ENCODE measurements at regions not wholly inside any gene's neighbourhood (a gene's known extent, or its start where the extent isn't known, plus 50 kb on each side); places are given as distances from the start of the nearest gene placed in this dataset.
"Not testable (repeated sequence)": the region's sequence is repeated elsewhere in the genome, so short reads cannot be mapped to it uniquely, and the experiment has no call there.

DNA sequence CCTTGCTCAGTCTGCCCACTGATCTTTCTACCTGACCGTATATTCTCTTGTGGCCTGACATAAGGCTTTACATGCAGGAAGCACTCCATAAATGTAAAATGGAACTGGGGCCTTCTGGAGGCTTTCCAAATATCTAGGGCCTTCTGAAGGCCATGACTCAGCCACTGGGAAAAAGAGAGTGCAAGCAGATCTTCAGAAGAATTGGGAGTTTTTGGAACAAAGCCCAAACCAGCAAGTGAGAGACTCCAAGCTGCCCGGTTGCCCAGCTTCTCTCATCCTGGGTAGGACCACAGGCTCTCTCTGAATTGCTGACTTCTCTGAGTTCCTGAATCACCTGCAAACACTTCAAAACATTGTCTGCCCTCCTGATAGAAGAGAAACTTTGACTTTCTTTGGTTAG, 107.9 kb upstream of the BMAL1 start:
- peak in 1 of 51 donors; percentile 3 for DNase-seq

DNA sequence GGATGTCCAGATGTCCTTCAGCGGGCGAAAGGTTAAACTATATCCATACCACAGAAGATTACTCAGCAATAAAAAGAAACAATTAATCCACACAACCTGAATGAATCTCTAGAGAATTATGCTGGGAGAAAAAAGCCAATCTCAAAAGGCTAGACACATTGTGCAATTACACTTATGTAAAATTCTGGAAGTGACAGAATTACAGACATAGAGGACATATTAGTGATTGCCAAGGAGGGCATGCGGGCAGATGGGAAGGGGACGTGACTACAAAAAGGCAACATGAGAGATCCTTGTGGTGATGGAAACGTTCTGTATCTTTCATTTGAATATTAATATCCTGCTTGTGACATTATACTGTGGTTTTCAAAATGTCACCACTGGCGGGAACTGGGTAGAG, 103.5 kb upstream of the BMAL1 start:
- no peak for DNase-seq

DNA sequence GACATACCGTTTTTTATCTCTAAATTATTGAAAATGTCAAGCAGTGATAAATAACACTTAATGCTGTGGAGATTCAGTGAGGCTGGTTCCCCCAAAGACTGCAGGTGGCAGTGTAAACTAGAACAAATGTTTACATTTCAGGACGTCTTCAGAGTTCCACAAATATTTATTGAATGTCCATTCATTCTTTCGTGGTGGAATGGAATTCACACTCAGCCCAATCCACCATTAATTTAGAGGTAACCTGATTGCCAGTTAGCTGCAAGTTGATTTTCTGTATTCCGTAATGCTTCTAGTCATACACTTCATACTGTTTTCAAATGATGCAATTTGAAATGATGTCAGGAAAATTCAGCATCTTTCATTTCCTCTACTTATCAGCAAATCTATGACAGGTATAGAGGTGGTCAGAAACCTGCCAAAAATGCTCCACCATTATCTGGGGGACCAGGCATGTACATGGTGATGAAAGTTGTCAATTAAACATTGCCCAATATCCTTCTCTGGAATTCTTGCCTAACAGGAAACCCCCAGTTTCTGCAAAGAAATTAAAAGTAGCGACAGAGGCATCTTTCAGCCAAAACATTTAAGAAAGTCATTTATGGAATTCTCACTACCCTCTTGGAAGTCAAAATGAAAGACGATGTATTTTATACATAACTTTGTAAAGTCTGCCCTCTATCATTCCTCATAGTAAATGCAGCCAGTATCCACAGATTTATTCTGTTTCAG, 94.3 kb upstream of the BMAL1 start:
- peak in 3 of 51 donors; percentile 1 to 52 (median 4) for DNase-seq

DNA sequence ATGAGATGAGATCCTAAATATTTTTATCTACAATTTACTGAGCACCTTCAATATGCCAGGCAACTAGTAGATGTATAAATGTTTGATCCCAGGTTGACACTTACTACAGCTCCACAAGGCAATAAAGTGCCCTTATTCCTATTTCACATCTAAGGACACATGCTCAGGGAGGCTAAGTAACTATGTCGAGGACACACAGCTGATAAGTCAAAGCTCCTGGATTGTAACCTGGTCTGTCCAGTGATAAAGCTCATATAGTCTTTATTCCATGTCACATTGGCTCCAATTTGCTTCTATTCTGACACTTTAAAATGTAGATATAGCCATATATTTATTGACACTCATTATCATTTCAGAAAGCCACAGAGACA, 93.8 kb upstream of the BMAL1 start:
- no peak for DNase-seq

DNA sequence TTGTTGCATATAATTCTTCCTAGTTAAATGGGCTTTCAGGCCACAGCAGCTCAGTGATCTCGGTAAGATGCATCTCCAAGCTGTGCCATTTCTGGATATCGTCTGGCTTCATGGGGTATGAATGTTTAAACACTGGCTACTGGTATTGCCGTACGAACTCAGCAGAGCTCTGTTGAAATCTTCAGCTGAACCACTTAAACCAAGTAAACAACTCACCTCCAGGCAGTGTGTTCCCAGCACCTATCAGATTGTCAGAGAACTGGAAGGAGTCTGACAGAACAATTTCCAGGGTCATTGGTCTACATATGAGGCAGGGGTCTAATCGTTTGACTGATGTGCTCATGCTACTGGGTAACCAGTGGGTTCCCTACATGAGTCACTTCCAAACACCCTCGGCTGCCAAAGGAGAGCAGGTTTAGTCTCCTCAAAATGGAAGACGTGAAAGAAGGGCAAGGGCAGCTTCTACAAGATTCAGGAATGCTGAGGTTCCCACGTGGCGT, 93.2 kb upstream of the BMAL1 start:
- DNase-seq, result no peak

DNA sequence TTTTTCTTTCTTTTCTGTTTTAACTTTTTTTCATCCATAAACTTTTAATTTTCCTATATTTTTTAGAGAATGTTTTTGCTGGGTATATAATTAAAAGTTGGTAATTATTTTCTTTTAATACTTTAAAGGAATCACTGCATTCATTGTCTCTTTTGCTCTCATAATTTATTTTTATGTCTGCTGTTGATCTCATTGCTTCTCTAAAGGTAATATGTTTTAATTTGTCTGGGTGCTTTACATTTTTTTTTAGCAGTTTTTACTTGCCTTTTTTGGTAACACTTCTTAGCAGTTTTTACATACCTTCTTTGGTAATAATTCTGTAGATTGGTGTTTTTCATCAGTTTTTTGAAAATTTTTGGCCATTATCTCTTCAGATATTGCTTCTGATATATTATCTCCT, 89.4 kb upstream of the BMAL1 start:
- no peak for DNase-seq

DNA sequence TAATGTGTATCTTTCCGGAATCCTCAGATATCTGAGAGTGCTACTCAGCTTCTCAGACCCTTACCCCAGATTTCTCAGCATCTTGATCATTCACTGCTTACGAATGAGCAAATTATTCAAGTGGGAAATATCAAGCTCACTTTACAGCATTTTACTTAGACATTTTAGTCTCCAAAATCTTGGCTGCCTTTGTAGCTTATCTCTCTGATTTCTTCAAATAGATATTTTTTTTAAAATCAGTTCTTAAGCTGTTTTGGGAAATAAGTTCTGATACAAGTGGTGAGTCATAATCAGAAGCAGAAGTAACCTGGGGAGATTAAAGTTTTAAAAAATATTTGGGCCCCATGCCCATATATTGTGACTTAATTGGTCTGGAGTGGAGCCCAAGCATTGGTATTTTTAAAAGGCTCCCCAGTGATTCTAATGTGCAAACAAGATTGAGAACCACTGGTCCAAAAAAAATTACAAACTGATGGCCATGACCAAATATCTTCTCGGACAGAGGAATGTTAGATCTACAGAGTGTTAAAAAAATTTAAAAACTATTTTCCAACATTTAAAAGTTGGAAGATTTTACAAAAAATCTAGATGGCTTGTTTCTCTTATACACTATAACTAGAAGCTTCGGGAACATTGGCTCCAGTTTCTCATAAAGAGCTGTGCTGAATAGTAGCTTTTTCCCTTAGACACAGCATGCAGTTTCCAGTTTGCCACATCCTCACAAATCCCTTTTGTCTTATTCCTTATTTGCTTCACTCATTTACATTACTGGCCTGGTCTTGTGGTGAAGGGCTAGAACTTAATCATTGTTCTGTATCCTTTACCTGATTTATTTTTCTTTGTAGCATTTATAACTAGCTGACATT, 87.8 kb upstream of the BMAL1 start:
- DNase-seq, result no peak

DNA sequence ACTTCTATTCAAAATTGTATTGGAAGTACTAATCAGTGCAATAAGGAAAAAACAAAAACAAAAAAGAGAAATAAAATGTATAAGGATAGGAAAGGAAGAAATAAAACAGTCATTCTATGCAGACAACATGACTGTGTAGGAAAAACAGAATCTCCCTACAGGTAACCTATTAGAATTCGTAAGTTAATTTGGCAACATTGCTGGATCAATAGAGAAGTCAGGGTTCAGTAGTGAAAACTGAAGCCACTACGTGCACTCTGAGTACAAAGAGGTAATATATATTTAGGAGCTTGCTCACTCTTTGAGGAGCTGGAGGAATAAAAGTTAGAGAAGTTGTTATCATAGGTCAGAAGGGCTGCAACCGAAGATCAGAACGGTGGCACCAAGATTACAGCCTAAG, 84.0 kb upstream of the BMAL1 start:
- DNase-seq, result no peak

DNA sequence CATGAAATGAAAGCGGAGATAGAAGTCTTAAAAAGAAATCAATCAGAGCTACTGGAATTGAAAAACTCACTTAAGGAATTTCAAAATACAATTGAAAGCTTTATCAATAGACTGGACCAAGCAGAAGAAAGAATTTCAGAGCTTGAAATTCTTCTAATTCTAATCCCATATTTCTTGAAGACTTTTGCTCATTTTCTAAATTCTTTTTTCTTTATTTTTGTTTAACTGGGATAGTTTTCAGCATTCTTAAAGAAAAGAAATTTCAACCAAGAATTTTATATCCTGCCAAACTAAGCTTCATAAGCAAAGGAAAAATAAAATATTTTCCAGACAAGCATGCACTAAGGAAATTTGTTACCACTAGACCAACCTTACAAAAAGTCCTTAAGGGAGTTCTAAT, 80.2 kb upstream of the BMAL1 start:
- not testable (repeated sequence) for DNase-seq

DNA sequence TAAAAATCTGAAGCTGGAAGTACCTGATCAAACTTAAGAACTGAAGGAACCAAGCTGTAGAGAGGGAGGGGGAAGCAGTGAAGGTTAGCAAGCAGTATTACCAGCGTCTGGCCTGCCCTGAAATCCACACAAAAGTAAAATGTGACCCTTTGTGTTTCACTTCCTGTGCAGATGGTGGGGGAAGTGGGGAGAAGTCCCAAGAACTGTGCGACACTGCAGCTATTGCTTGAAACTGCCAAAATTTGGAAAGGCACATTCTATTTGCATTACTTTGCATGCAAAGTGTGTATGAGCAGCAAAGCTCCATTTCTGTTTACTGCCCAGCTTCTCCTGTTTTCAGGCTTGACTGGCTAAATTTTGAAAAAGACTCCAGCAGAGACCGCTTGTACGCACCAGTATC, 72.1 kb upstream of the BMAL1 start:
- peak in 3 of 51 donors; percentile 14 to 33 (median 18) for DNase-seq

DNA sequence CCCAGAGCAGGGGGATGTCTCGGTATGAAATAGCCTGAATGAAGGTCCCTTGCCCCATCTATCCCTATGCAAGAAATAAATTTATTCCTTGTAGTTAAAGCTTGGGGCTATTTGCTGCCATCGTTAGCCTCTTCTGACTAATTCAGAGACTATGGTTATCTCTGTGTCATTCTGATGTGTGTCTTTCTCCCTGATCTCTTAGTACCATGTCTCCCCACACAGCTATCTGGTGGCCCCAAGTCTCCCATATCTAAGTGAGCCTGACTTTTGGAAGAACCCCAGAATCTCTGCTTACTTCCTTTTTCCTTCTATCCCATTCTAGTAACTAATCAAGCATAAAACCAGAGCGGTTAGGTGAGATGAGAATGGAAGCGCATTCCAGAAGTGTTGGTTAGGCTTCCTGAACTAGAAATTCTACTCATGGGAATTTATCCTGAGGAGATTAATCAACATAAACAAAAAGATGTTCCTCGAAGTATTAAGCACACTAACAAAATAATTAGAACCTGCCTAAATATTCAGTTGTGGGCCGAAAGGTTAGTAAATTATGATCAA, 71.4 kb upstream of the BMAL1 start:
- DNase-seq, result no peak

DNA sequence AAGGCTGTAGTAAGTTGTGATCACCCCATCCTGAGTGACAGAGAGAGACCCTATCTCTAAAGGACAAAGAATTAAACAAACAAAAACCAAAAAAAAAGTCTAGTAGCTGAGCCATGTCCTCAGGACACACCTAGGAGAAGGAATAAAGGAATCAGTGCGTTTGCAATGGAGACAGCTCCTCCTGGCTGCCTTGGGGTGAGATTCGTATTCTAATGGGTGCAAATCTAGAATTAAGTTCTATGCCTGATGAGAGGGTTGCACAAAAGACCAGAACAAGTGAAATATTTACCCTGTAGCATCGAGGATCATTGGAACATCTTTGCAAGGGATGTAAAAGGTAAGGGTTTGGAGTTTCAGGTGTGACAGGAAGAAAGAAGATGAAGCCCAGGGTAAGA, 70.3 kb upstream of the BMAL1 start:
- no peak for DNase-seq

DNA sequence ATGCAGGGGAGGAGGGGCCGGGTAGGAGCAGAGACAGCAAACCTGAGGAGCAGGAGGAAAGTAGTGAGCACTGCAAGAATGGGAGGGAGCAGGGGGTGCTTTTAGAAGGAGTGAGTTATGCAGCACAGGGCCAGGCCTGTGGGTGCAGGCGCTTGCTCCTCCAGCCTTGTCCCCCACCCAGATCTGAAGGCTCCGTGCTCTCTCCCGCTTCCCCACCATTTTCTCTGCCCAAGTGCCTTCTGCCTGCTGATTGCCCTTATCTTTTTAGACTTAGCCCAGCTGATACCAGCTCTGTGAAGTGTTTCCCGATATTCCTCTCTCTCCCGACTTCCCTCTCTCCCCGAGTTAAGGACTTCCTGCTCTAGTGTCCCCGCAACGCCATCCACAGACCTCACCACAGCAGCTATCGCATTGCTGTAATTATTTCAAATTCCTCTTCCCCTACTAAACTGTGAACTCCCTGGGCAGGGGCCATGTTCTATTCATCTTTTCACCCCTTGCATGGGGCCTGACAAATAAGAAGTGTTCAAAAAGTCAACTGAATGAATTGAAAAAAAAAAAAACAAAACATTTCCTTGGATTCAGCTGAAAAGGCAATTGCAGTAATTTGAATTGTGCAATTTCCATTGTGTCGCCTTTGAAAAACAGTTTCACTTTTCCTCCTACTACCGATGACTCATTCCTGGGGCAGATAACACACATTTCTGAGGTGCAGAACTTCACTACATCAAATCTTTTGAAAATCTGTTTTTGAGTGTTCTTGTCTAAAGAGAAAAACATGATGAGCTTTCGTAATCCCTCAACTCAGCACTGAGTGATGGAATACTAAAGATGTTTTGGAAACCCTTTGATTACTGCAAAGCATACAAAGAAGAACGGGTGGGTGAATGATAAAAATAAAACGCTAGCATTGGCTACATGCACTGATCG, 69.7 kb upstream of the BMAL1 start:
- DNase-seq, result peak in 3 of 51 donors; percentile 13 to 65 (median 29)

DNA sequence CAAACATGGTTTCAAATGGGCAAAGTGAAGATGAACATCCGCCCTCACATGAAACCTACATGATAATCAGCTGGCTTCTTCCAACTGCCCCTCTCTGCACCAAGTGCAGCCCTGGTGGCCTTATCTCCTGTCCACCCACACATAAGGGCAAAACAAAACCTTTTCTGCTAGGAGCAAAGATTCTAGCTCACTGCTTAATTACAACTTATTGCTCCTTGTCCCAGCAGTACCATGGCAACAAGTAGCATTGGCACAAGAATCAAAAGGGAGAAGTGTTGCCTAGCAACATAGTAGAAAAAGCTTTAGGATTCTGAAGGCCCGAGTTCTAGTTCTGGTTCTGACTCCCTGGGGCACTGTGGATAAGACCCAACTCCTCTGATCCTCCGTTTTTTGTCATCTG, 68.7 kb upstream of the BMAL1 start:
- DNase-seq, result peak in 2 of 51 donors; percentile 19 to 47

DNA sequence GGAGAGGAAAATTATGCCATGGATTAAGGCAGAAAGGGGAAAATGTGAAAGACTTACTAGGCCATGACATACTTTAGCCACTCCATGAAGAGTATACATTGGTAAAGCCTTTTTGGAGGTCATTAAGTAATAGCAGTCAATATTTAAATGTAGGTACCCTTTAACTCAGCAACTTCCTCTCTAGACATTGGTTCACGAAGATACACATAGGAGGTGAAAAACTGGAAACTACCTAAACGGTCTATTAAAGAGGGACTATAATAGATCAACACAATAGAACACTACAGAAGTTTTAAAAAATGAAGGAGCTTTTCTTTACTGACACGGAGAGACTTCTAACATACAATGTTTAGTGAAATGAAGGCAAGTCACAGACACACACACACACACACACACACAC, 68.2 kb upstream of the BMAL1 start:
- no peak for DNase-seq

DNA sequence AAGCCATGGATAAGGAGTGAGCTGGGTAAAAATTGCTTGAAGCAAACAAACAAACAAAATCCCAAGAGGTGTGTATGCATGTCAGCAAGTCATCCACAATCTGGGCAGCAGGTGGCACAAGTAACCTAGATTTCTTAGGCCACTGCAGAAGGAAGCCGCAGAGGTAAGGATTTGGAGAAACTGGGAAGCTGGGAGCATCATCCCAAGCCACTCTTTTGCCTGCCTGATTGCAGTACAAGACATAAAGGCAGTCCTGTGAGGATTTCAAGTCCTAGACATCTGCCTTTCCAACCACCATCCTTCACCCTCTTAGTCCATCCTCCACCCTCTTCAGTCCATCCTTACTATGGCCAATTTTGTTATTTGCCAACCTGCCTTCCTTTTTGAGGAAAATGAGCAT, 67.2 kb upstream of the BMAL1 start:
- peak in 25 of 51 donors; percentile 7 to 62 (median 39) for DNase-seq

DNA sequence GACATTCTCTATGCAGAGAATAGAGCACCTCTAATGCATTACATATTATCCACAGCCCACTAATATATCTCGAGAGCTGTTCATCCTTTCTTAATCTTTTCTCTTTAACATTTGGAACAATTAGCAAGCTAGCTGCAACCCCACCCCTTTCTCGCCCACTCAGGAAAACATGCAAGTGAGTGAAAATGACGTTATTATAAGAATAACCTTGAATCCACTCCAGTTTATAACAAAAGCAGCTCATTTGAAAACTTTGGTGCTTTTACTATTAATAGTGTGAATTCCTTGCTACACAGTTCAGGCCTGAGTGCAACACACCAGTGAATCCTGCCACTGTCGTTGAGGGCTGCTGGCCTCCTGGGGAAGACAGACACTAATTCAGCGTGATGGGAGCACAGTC, 63.3 kb upstream of the BMAL1 start:
- peak in 1 of 51 donors; percentile 52 for DNase-seq

DNA sequence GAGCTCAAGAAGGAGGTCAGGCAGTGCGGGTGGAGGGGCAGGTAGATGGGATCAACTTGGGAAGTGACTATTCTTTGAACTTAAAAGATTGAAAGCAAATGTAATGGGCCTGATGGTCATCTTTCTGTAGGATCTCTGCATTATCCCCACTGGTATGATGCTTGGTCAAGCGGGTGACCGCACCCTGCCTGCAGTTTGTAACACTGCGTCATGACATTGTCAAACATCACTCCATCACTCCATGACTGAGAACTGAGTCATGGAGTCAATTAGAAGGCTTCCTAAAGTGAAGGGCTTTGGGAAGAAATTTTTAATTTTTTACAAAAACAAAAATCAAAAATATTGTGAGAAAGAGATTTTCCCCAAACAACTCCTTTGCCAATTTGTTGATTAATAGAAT, 62.4 kb upstream of the BMAL1 start:
- DNase-seq, result no peak

DNA sequence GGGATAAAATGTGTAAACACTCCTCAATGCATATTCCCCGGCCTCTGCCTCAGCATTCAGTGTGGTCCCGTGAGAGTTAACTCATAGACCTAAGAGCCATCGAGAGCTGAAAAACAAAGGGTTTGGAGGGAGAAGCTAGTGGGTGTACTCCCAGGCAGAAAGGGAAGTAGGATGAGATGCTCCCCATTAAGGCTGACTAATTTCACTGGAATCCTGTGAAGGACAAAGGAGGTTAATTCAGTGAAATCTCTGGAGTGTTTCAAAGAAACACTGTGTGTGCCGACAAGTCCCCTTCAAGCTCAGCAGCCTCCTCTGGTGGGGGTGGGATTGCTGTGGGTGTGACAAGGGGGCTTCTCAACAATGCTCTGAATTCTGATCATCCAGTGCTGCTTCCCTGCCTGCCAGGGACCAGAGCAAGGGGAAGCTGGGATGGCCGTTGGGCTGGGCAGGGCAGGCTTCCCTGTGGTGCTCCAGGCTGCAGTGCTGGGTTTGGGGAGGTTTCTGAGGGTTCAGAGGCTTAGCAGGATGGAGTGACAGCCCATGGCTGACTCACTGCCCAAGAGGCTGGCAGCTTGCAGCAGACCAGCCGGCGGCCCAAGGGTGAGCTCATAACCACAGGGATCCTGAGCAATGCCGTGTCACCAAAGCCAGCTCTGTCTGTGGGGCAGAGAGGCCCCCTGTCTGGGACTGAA, 61.4 kb upstream of the BMAL1 start:
- DNase-seq, result peak in 2 of 51 donors; percentile 9 to 50

DNA sequence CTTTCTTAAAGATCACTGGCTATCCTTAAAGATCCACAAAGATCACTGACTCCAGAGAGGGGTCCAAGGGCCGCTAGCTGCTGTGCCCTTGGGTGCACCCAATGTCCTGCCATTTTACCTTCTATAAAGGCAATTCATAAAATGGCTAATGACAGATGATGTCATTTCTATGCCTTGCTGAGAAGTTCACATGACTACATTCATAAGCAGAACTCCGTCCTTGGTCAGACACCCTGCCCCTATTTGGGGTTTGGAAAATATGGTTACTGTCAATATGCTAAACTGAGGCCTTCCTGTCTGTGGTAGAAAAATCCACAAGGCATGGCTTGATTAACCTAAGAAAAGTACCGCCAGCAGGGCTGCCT, 60.9 kb upstream of the BMAL1 start:
- no peak for DNase-seq

DNA sequence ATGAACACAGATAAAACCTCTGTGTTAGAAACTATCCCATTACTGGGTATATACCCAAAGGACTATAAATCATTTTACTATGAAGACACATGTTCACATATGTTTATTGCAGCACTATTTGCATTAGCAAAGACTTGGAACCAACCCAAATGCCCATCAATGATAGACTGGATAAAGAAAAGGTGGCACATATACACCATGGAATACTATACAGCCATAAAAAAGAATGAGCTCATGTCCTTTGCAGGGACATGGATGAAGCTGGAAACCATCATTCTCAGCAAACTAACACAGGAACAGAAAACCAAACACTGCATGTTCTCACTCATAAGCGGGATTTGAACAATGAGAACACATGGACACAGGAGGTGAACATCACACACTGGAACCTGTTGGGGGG, 58.9 kb upstream of the BMAL1 start:
- DNase-seq, result not testable (repeated sequence)

All from hypothalamus (tissue), 51 donors.